ENCODE measurements at regions not wholly inside any gene's neighbourhood (a gene's known extent, or its start where the extent isn't known, plus 50 kb on each side); places are given as distances from the start of the nearest gene placed in this dataset.

DNA sequence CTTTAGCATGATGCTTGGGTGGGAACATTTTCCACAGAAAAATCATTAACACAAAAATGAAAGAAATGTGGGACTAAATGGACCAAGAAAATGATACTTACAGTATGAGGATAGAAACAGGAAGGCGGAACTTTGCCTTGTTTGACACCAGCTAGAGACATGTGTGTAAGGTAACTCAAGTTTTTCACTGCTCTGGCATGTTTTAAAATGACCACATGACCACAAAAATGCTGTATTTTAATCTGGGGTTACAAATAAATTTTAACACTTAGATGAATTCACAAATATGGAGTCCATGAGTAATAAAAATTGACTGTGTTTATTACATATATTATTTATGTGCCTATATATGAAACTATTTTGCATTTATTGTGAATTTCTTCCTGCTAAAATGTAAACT is 100.9 kb upstream of the PHYHIPL start:
- no peaks in the 10 kb centered on the region for H3K9me3 Mint-ChIP-seq
- H4K20me1 ChIP-seq (replicated peaks; ENCODE audit: insufficient read depth): no peaks in the 10 kb centered on the region
- no peak overlapping the region for H3K4me3 ChIP-seq
- peaks cover 8% of the 10 kb centered on the region; the same call in 2 of the 3 replicates for H3K4me1 Mint-ChIP-seq
- H3K36me3 ChIP-seq (ENCODE audit: insufficient read depth): no peaks in the 10 kb centered on the region
- no peaks in the 10 kb centered on the region for H3K36me3 Mint-ChIP-seq (ENCODE audit: low read depth)
- no peak overlapping the region for H3K4me3 Mint-ChIP-seq
- peaks cover 10% of the 10 kb centered on the region for H3K9me2 ChIP-seq (ENCODE audit: insufficient read depth)
- no peak overlapping the region for H3K27ac Mint-ChIP-seq
- H3K27me3 Mint-ChIP-seq (ENCODE audit: insufficient read depth, low read depth, poor library complexity): no peaks in the 10 kb centered on the region
- no peak for ATAC-seq
- no peaks in the 10 kb centered on the region for H3K27me3 ChIP-seq (ENCODE audit: insufficient read depth)
- TF ChIP-seq CREB1 (CRISPR knock-in tag; IDR thresholded peaks at IDR 0.05; ENCODE audit: low read depth): no peak
- no peak for TF ChIP-seq POLR2AphosphoS5 (IDR thresholded peaks at IDR 0.05; ENCODE audit: low read depth)
- no peaks in the 10 kb centered on the region for H3K79me2 ChIP-seq (replicated peaks; ENCODE audit: insufficient read depth)
- H3K4me1 ChIP-seq (ENCODE audit: insufficient read depth): peaks cover 4% of the 10 kb centered on the region
- H3K4me2 ChIP-seq: no peak overlapping the region
- no peak overlapping the region for H2AFZ ChIP-seq
- no peak overlapping the region for H3K27ac ChIP-seq (ENCODE audit: low read depth)
- H3F3A ChIP-seq (replicated peaks; ENCODE audit: low read depth): no peaks in the 10 kb centered on the region
- DNase-seq (ENCODE audit: low spot score): no peak

GRCh38 chr10:59077855-59078254 is 98.6 kb upstream of the PHYHIPL start:
- Histone ChIP-seq H3K36me3 (ENCODE audit: insufficient read depth) (no peaks in the 10 kb centered on the region), H2AFZ (no peak overlapping the region), H3K79me2 (replicated peaks; ENCODE audit: insufficient read depth) (no peaks in the 10 kb centered on the region), H3K4me2 (no peak overlapping the region), H3F3A (replicated peaks; ENCODE audit: low read depth) (no peaks in the 10 kb centered on the region), H3K27ac (ENCODE audit: low read depth) (no peak overlapping the region), H4K20me1 (replicated peaks; ENCODE audit: insufficient read depth) (no peaks in the 10 kb centered on the region), H3K4me3 (no peak overlapping the region), H3K4me1 (ENCODE audit: insufficient read depth) (no peaks in the 10 kb centered on the region), H3K27me3 (ENCODE audit: insufficient read depth) (no peaks in the 10 kb centered on the region), H3K9me2 (ENCODE audit: insufficient read depth) (peaks cover 6% of the 10 kb centered on the region; the same call in 1 of the 2 replicates)
- Mint-ChIP-seq H3K27me3 (ENCODE audit: insufficient read depth, low read depth, poor library complexity) (no peaks in the 10 kb centered on the region), H3K9me3 (no peaks in the 10 kb centered on the region), H3K4me3 (no peak overlapping the region), H3K36me3 (ENCODE audit: low read depth) (no peaks in the 10 kb centered on the region), H3K27ac (no peak overlapping the region), H3K4me1 (peaks cover 2% of the 10 kb centered on the region; the same call in 1 of the 3 replicates)
- DNase-seq (ENCODE audit: low spot score): no peak
- no peak for ATAC-seq
- TF ChIP-seq ZNF331 (CRISPR knock-in tag; IDR thresholded peaks at IDR 0.05; ENCODE audit: low read depth) (no peak), ZNF114 (CRISPR knock-in tag; IDR thresholded peaks at IDR 0.05) (no peak), CTCF (conservative IDR thresholded peaks at IDR 0.05; ENCODE audit: low read depth in 2 of 2) (no peak), EZH2 (IDR thresholded peaks at IDR 0.05; ENCODE audit: low read depth, unreplicated experiment) (no peak), NANOG (IDR thresholded peaks at IDR 0.05; ENCODE audit: borderline replicate concordance) (no peak), REST (IDR thresholded peaks at IDR 0.05; ENCODE audit: unreplicated experiment) (no peak), EZH2phosphoT487 (IDR thresholded peaks at IDR 0.05; ENCODE audit: unreplicated experiment) (no peak), CREB1 (CRISPR knock-in tag; IDR thresholded peaks at IDR 0.05; ENCODE audit: low read depth) (no peak)
- TF ChIP-seq, protein P1, sequence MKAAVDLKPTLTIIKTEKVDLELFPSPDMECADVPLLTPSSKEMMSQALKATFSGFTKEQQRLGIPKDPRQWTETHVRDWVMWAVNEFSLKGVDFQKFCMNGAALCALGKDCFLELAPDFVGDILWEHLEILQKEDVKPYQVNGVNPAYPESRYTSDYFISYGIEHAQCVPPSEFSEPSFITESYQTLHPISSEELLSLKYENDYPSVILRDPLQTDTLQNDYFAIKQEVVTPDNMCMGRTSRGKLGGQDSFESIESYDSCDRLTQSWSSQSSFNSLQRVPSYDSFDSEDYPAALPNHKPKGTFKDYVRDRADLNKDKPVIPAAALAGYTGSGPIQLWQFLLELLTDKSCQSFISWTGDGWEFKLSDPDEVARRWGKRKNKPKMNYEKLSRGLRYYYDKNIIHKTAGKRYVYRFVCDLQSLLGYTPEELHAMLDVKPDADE (IDR thresholded peaks at IDR 0.05): no peak

All from GM23338 (cell line).